ENCODE measurements at regions not wholly inside any gene's neighbourhood (a gene's known extent, or its start where the extent isn't known, plus 50 kb on each side); places are given as distances from the start of the nearest gene placed in this dataset.

GRCh38 chr4:10354746-10355145 is 102.5 kb downstream of the ZNF518B start:
- Histone ChIP-seq H3K4me3 (ENCODE audit: low read depth in 1 of 2, low read length in 2 of 2) (no peak overlapping the region), H3K4me1 (ENCODE audit: control insufficient read depth in 1 of 2, insufficient read depth in 2 of 2, low read length in 2 of 2) (no peaks in the 10 kb centered on the region), H3K27ac (ENCODE audit: low read length) (no peak overlapping the region), H3K27me3 (ENCODE audit: low read depth, low read length) (no peaks in the 10 kb centered on the region), H3K36me3 (ENCODE audit: control insufficient read depth in 1 of 2, insufficient read depth in 2 of 2, low read length in 2 of 2) (no peaks in the 10 kb centered on the region), H3K9me3 (ENCODE audit: control insufficient read depth in 1 of 2, low read length in 2 of 2) (no peaks in the 10 kb centered on the region)

GRCh38 chr4:10354225-10354624 is 103.0 kb downstream of the ZNF518B start:
- Histone ChIP-seq H3K27ac (ENCODE audit: low read length) (no peak overlapping the region), H3K27me3 (ENCODE audit: low read depth, low read length) (no peaks in the 10 kb centered on the region)

GRCh38 chr4:10353110-10353509 is 104.1 kb downstream of the ZNF518B start:
- no peaks in the 10 kb centered on the region for H3K36me3 ChIP-seq (ENCODE audit: control insufficient read depth in 1 of 2, insufficient read depth in 2 of 2, low read length in 2 of 2)
- no peaks in the 10 kb centered on the region for H3K27me3 ChIP-seq (ENCODE audit: low read depth, low read length)
- H3K27ac ChIP-seq (ENCODE audit: low read length), result no peak overlapping the region
- H3K4me1 ChIP-seq (ENCODE audit: control insufficient read depth in 1 of 2, insufficient read depth in 2 of 2, low read length in 2 of 2), result no peaks in the 10 kb centered on the region
- H3K4me3 ChIP-seq (ENCODE audit: low read depth in 1 of 2, low read length in 2 of 2), result no peak overlapping the region
- H3K9me3 ChIP-seq (ENCODE audit: control insufficient read depth in 1 of 2, low read length in 2 of 2), result no peaks in the 10 kb centered on the region

More at GRCh38 chr4:10354225-10354624, 103.0 kb downstream of the ZNF518B start:
- Histone ChIP-seq H3K36me3 (ENCODE audit: control insufficient read depth in 1 of 2, insufficient read depth in 2 of 2, low read length in 2 of 2) (no peaks in the 10 kb centered on the region), H3K9me3 (ENCODE audit: control insufficient read depth in 1 of 2, low read length in 2 of 2) (no peaks in the 10 kb centered on the region), H3K4me1 (ENCODE audit: control insufficient read depth in 1 of 2, insufficient read depth in 2 of 2, low read length in 2 of 2) (no peaks in the 10 kb centered on the region), H3K4me3 (ENCODE audit: low read depth in 1 of 2, low read length in 2 of 2) (no peak overlapping the region)

GRCh38 chr4:10348241-10348640 is 109.0 kb downstream of the ZNF518B start:
- H3K4me3 ChIP-seq (ENCODE audit: low read depth in 1 of 2, low read length in 2 of 2), result no peak overlapping the region
- no peaks in the 10 kb centered on the region for H3K4me1 ChIP-seq (ENCODE audit: control insufficient read depth in 1 of 2, insufficient read depth in 2 of 2, low read length in 2 of 2)
- no peak overlapping the region for H3K27ac ChIP-seq (ENCODE audit: low read length)
- H3K9me3 ChIP-seq (ENCODE audit: control insufficient read depth in 1 of 2, low read length in 2 of 2), result no peaks in the 10 kb centered on the region
- H3K36me3 ChIP-seq (ENCODE audit: control insufficient read depth in 1 of 2, insufficient read depth in 2 of 2, low read length in 2 of 2), result no peaks in the 10 kb centered on the region
- no peaks in the 10 kb centered on the region for H3K27me3 ChIP-seq (ENCODE audit: low read depth, low read length)

GRCh38 chr4:10347815-10348214 is 109.4 kb downstream of the ZNF518B start:
- Histone ChIP-seq H3K27ac (ENCODE audit: low read length) (no peak overlapping the region), H3K4me1 (ENCODE audit: control insufficient read depth in 1 of 2, insufficient read depth in 2 of 2, low read length in 2 of 2) (no peaks in the 10 kb centered on the region), H3K36me3 (ENCODE audit: control insufficient read depth in 1 of 2, insufficient read depth in 2 of 2, low read length in 2 of 2) (no peaks in the 10 kb centered on the region), H3K9me3 (ENCODE audit: control insufficient read depth in 1 of 2, low read length in 2 of 2) (no peaks in the 10 kb centered on the region), H3K27me3 (ENCODE audit: low read depth, low read length) (no peaks in the 10 kb centered on the region), H3K4me3 (ENCODE audit: low read depth in 1 of 2, low read length in 2 of 2) (no peak overlapping the region)

GRCh38 chr4:10347281-10347795 is 109.9 kb downstream of the ZNF518B start:
- Histone ChIP-seq H3K9me3 (ENCODE audit: control insufficient read depth in 1 of 2, low read length in 2 of 2) (no peaks in the 10 kb centered on the region), H3K36me3 (ENCODE audit: control insufficient read depth in 1 of 2, insufficient read depth in 2 of 2, low read length in 2 of 2) (no peaks in the 10 kb centered on the region), H3K27me3 (ENCODE audit: low read depth, low read length) (no peaks in the 10 kb centered on the region), H3K4me3 (ENCODE audit: low read depth in 1 of 2, low read length in 2 of 2) (no peak overlapping the region), H3K27ac (ENCODE audit: low read length) (no peak overlapping the region), H3K4me1 (ENCODE audit: control insufficient read depth in 1 of 2, insufficient read depth in 2 of 2, low read length in 2 of 2) (no peaks in the 10 kb centered on the region)

- H3K36me3 ChIP-seq (ENCODE audit: control insufficient read depth in 1 of 2, insufficient read depth in 2 of 2, low read length in 2 of 2), result no peaks in the 10 kb centered on the region
- H3K9me3 ChIP-seq (ENCODE audit: control insufficient read depth in 1 of 2, low read length in 2 of 2), result no peaks in the 10 kb centered on the region
- no peak overlapping the region for H3K4me3 ChIP-seq (ENCODE audit: low read depth in 1 of 2, low read length in 2 of 2)
- no peaks in the 10 kb centered on the region for H3K27me3 ChIP-seq (ENCODE audit: low read depth, low read length)
- H3K27ac ChIP-seq (ENCODE audit: low read length), result no peak overlapping the region
- no peaks in the 10 kb centered on the region for H3K4me1 ChIP-seq (ENCODE audit: control insufficient read depth in 1 of 2, insufficient read depth in 2 of 2, low read length in 2 of 2)
Measured at GRCh38 chr4:10346023-10346422, 111.2 kb downstream of the ZNF518B start.

- Histone ChIP-seq H3K4me1 (ENCODE audit: control insufficient read depth in 1 of 2, insufficient read depth in 2 of 2, low read length in 2 of 2) (no peaks in the 10 kb centered on the region), H3K27me3 (ENCODE audit: low read depth, low read length) (no peaks in the 10 kb centered on the region), H3K9me3 (ENCODE audit: control insufficient read depth in 1 of 2, low read length in 2 of 2) (no peaks in the 10 kb centered on the region), H3K27ac (ENCODE audit: low read length) (no peak overlapping the region), H3K4me3 (ENCODE audit: low read depth in 1 of 2, low read length in 2 of 2) (no peak overlapping the region), H3K36me3 (ENCODE audit: control insufficient read depth in 1 of 2, insufficient read depth in 2 of 2, low read length in 2 of 2) (no peaks in the 10 kb centered on the region)
Measured at GRCh38 chr4:10345381-10345784, 111.8 kb downstream of the ZNF518B start.

GRCh38 chr4:10344824-10345223 is 112.4 kb downstream of the ZNF518B start:
- no peak overlapping the region for H3K4me3 ChIP-seq (ENCODE audit: low read depth in 1 of 2, low read length in 2 of 2)
- no peaks in the 10 kb centered on the region for H3K9me3 ChIP-seq (ENCODE audit: control insufficient read depth in 1 of 2, low read length in 2 of 2)
- H3K27me3 ChIP-seq (ENCODE audit: low read depth, low read length), result no peaks in the 10 kb centered on the region
- H3K36me3 ChIP-seq (ENCODE audit: control insufficient read depth in 1 of 2, insufficient read depth in 2 of 2, low read length in 2 of 2), result no peaks in the 10 kb centered on the region
- no peak overlapping the region for H3K27ac ChIP-seq (ENCODE audit: low read length)
- H3K4me1 ChIP-seq (ENCODE audit: control insufficient read depth in 1 of 2, insufficient read depth in 2 of 2, low read length in 2 of 2), result no peaks in the 10 kb centered on the region

- no peak overlapping the region for H3K4me3 ChIP-seq (ENCODE audit: low read depth in 1 of 2, low read length in 2 of 2)
- no peaks in the 10 kb centered on the region for H3K36me3 ChIP-seq (ENCODE audit: control insufficient read depth in 1 of 2, insufficient read depth in 2 of 2, low read length in 2 of 2)
- no peaks in the 10 kb centered on the region for H3K4me1 ChIP-seq (ENCODE audit: control insufficient read depth in 1 of 2, insufficient read depth in 2 of 2, low read length in 2 of 2)
- no peak overlapping the region for H3K27ac ChIP-seq (ENCODE audit: low read length)
- no peaks in the 10 kb centered on the region for H3K27me3 ChIP-seq (ENCODE audit: low read depth, low read length)
- no peaks in the 10 kb centered on the region for H3K9me3 ChIP-seq (ENCODE audit: control insufficient read depth in 1 of 2, low read length in 2 of 2)
Measured at GRCh38 chr4:10343656-10344055, 113.6 kb downstream of the ZNF518B start.

- Histone ChIP-seq H3K9me3 (ENCODE audit: control insufficient read depth in 1 of 2, low read length in 2 of 2) (no peaks in the 10 kb centered on the region), H3K36me3 (ENCODE audit: control insufficient read depth in 1 of 2, insufficient read depth in 2 of 2, low read length in 2 of 2) (no peaks in the 10 kb centered on the region), H3K4me3 (ENCODE audit: low read depth in 1 of 2, low read length in 2 of 2) (no peak overlapping the region)
Measured at GRCh38 chr4:10342866-10343265, 114.4 kb downstream of the ZNF518B start.

GRCh38 chr4:10336471-10336870 is 120.8 kb downstream of the ZNF518B start:
- Histone ChIP-seq H3K27me3 (ENCODE audit: low read depth, low read length) (no peaks in the 10 kb centered on the region), H3K4me3 (ENCODE audit: low read depth in 1 of 2, low read length in 2 of 2) (no peak overlapping the region), H3K4me1 (ENCODE audit: control insufficient read depth in 1 of 2, insufficient read depth in 2 of 2, low read length in 2 of 2) (no peaks in the 10 kb centered on the region), H3K36me3 (ENCODE audit: control insufficient read depth in 1 of 2, insufficient read depth in 2 of 2, low read length in 2 of 2) (no peaks in the 10 kb centered on the region), H3K27ac (ENCODE audit: low read length) (no peak overlapping the region), H3K9me3 (ENCODE audit: control insufficient read depth in 1 of 2, low read length in 2 of 2) (no peaks in the 10 kb centered on the region)

More at GRCh38 chr4:10342866-10343265, 114.4 kb downstream of the ZNF518B start:
- Histone ChIP-seq H3K27me3 (ENCODE audit: low read depth, low read length) (no peaks in the 10 kb centered on the region), H3K4me1 (ENCODE audit: control insufficient read depth in 1 of 2, insufficient read depth in 2 of 2, low read length in 2 of 2) (no peaks in the 10 kb centered on the region), H3K27ac (ENCODE audit: low read length) (no peak overlapping the region)

All from muscle layer of duodenum (tissue), 2 donors.